ENCODE measurements at regions not wholly inside any gene's neighbourhood (a gene's known extent, or its start where the extent isn't known, plus 50 kb on each side); places are given as distances from the start of the nearest gene placed in this dataset.

DNA sequence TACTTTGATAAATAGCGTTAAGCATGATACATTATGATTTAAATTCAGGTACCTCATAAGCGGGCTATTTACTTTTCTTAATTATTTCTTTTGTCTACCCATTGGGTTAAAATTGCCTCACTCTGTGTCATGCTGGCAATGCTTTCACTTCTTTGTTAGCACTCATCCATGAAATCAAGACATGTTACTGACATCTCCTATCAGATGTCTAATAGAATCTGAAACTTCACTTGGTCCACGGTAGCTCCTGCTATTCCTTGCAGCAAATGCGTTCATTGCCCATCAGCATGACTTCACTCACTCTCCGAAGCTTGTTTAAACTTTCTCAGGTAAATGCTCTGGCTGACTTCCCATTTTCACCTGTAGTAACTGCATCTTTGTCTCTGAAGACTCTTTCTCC is 193.5 kb upstream of the EDIL3 start:
- no peak overlapping the region for H3K27ac ChIP-seq
- TF ChIP-seq, protein P1, sequence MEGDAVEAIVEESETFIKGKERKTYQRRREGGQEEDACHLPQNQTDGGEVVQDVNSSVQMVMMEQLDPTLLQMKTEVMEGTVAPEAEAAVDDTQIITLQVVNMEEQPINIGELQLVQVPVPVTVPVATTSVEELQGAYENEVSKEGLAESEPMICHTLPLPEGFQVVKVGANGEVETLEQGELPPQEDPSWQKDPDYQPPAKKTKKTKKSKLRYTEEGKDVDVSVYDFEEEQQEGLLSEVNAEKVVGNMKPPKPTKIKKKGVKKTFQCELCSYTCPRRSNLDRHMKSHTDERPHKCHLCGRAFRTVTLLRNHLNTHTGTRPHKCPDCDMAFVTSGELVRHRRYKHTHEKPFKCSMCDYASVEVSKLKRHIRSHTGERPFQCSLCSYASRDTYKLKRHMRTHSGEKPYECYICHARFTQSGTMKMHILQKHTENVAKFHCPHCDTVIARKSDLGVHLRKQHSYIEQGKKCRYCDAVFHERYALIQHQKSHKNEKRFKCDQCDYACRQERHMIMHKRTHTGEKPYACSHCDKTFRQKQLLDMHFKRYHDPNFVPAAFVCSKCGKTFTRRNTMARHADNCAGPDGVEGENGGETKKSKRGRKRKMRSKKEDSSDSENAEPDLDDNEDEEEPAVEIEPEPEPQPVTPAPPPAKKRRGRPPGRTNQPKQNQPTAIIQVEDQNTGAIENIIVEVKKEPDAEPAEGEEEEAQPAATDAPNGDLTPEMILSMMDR (conservative IDR thresholded peaks at IDR 0.05): no peak

DNA sequence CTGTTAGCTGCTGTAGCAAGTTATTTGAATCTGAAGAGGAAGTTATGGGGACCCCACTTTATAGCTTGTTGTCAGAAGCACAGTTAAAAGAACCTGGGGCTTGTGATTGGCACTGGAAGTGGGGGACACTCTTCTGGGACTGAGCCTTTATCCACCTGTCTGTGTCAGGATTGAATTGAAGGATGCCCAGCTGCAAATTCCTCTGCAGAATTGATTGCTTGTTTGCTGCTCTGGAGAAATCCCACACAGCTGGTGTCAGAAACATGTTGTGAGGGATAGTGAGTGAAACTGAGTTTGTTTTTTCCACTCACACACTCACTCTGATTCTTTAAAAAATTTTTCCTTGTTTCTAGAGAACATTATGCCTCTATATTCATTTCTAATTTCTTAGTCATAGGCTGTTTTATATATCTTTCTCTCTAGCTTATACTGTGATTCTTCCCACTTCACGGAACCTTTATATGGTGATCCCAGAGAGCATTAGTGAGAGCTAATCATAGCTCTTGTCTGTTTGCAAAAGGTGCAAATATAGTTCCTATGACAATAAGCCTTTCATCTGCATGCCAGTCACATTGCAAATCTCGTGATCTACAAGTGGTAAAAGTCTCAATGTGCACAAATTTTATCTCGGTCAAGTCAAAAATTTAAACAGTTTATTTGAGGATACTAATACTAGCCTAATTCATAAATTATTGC is 188.5 kb upstream of the EDIL3 start:
- H3K27ac ChIP-seq: no peak overlapping the region
- TF ChIP-seq, protein P1 (conservative IDR thresholded peaks at IDR 0.05): no peak

DNA sequence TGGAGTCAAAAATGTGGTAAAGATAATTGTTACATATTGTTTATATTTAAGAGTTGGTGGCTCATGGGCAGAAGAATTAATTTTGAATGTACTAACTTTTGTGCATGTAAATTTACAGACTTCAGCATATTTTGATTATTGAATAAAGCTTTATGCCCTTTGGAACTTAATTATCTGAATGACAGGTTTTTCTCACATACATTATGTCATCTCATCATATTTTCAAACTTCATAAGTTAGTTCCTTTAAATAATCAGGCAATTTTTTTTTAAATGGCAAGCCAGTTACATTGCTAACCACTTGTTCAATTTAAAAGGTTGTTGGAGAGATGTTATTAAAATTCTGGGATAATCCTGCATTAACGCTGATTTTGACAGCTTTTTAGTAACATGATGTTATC is 184.6 kb upstream of the EDIL3 start:
- TF ChIP-seq, protein P1 (conservative IDR thresholded peaks at IDR 0.05): no peak
- no peak overlapping the region for H3K27ac ChIP-seq

DNA sequence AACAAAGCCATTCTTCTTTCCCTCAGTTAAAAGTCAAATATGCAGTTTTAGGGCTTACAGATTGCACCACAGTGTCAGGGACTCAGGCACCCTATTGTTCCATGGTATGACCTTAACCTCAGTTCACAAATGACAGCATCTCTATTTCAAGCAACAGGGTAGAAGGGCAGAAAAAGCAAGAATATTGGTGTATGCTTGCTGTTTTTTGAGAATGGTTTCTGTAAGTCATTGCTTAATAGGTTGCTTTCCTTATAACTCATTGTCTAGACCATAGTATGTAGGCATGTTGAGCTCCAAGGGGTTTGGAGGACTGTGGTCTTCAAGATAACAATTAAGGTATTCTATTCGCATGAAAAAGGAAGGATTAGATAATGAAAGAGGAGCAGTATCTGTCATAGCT is 183.5 kb upstream of the EDIL3 start:
- no peak overlapping the region for H3K27ac ChIP-seq
- TF ChIP-seq, protein P1 (conservative IDR thresholded peaks at IDR 0.05): no peak

DNA sequence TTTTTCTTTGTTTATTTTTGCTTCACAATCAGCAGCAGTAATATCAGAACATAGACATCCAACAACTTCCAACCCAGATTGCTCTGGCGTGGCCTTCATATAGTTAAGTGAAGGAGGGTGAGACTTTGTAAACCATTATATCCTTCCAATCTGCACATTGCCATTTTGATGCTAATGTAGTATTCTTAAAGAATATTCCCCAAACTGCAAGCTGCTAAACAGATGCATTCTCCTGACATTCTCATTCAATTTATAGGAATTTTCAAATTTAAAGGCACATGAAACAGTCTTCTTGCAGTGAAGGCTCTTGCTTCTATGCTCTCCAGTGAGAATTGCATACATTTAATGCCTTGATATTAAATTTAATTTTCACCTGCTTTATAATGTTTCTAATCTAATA is 181.2 kb upstream of the EDIL3 start:
- no peak overlapping the region for H3K27ac ChIP-seq
- TF ChIP-seq, protein P1 (conservative IDR thresholded peaks at IDR 0.05): no peak

DNA sequence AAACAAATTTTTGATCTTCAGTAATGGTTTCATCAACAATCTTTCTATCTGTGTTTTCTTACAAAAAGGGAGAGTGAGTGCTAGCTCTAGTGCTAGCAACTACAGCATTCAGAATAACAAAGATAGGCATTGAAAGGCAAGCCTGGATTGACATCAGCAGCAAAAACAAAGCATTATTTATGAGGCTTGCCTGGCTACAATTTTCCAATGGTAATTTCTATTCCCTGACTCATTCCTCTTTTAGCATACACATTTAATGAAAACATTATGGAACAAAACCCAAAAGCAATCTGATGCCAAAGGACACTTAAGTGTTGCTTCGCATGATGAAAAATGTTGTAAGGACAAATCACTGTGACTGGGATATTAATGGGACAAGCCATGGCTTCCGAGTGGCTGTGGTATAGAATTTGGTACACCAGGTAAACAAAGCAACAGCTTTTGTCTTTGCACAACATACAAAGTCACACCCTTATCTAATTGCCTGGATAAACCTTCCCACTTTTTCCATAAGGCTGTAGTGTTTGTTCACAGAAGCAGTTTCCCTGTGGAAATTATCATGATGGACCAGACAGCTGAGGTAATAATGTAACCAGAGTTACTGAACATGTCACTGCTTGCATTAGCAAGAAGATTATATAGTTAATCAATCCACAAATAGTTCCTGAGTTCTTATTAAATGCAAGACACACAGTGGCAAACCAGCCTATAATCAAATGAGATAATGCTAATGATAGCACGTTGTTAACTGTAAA is 179.8 kb upstream of the EDIL3 start:
- TF ChIP-seq, protein P1 (conservative IDR thresholded peaks at IDR 0.05): no peak

DNA sequence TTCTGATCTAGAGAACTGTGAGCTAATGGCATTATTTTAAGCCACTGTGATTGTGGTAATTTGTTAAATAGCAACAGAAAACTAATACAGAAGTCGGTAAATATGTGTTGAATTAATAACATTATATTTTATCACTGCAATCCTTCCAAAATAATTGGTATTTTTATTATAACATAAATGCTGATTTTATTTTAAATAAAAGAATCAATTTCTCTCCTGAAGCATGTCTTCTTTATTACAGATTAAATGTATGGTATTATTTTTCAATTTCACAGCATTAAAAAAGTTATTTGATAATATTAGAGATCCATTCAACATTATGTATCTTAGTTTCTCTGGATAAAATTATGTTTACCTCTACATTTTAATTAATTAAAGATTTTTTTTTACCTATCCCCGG is 165.5 kb upstream of the EDIL3 start:
- TF ChIP-seq, protein P1 (conservative IDR thresholded peaks at IDR 0.05): no peak
- no peak overlapping the region for H3K27ac ChIP-seq

More for the DNA sequence above, 179.8 kb upstream of the EDIL3 start:
- H3K27ac ChIP-seq: no peak overlapping the region
